NB4 (cell line): ENCODE measurements at regions not wholly inside any gene's neighbourhood (a gene's known extent, or its start where the extent isn't known, plus 50 kb on each side); places are given as distances from the start of the nearest gene placed in this dataset.

ENCODE experiments used
- DNase-seq: peaks from one replicate; pipeline ENCODE4 v3.0.0; 2010; ENCODE audit warnings: low read depth
- H3K4me3 ChIP-seq: one replicate; pipeline ENCODE4 v1.5.1; 2011; ENCODE audit warnings: mild to moderate bottlenecking, low read depth, low read length, moderate library complexity
- CTCF ChIP-seq: IDR thresholded peaks from one replicate; pipeline ENCODE4 v1.5.1; 2012; ENCODE audit warnings: low read depth, low read length
- MAX ChIP-seq: IDR thresholded peaks from 2 replicates; pipeline ENCODE4 v1.6.1; 2011; ENCODE audit warnings: low read depth, low read length
- MYC ChIP-seq: IDR thresholded peaks from 2 replicates; pipeline ENCODE4 v1.6.1; 2011; ENCODE audit warnings: low read depth, low read length
- POLR2A ChIP-seq: IDR thresholded peaks from 2 replicates; pipeline ENCODE4 v1.6.1; 2011; ENCODE audit warnings: mild to moderate bottlenecking; ENCODE audit not compliant: insufficient read length; ENCODE audit errors: extremely low read depth

GRCh38 chr4:173859091-173859713 lies 329.2 kb upstream of the HAND2 start:
- no peak overlapping the region for H3K4me3 ChIP-seq
- no peak for TF ChIP-seq MAX
- TF ChIP-seq MYC: no peak
- no peak for TF ChIP-seq POLR2A
- no peak for TF ChIP-seq CTCF
- DNase-seq: no peak

GRCh38 chr4:173858471-173858870 lies 328.4 kb upstream of the HAND2 start:
- no peak for DNase-seq
- TF ChIP-seq MYC (no peak), CTCF (no peak), POLR2A (no peak), MAX (no peak)
- H3K4me3 ChIP-seq: no peak overlapping the region

- no peak for DNase-seq
- no peak overlapping the region for H3K4me3 ChIP-seq
- TF ChIP-seq MAX (no peak), POLR2A (no peak), CTCF (no peak), MYC (no peak)
Observed at GRCh38 chr4:173857828-173858227, 327.8 kb upstream of the HAND2 start.

DNA sequence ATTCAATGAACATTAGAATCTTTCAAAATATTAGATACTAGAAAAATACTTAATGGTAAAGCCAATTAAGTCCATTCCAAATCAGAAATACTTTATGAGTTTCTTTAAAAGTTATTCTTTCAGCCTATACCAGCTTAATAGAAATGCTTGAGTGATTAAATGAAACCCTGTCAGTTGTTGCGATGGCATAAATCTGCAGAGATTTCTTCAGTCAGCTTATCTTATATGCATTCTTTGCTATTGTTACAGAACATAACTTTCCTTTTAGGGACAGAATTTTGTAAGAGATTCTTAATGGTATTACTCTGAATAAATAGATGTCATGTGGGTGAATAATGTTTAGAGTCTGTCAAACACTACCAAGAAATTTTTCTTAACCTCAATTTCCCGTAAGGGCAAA lies 325.0 kb upstream of the HAND2 start:
- TF ChIP-seq CTCF (no peak), MAX (no peak), MYC (no peak), POLR2A (no peak)
- DNase-seq: no peak
- no peak overlapping the region for H3K4me3 ChIP-seq

GRCh38 chr4:173852775-173853174 lies 322.7 kb upstream of the HAND2 start:
- DNase-seq: no peak
- TF ChIP-seq POLR2A: no peak
- TF ChIP-seq CTCF: no peak
- no peak for TF ChIP-seq MYC
- TF ChIP-seq MAX: no peak
- H3K4me3 ChIP-seq: no peak overlapping the region

- no peak overlapping the region for H3K4me3 ChIP-seq
- no peak for DNase-seq
- TF ChIP-seq MAX: no peak
- TF ChIP-seq CTCF: no peak
- no peak for TF ChIP-seq MYC
- TF ChIP-seq POLR2A: no peak
Observed at GRCh38 chr4:173845580-173845979, 315.6 kb upstream of the HAND2 start.
